ENCODE measurements at regions not wholly inside any gene's neighbourhood (a gene's known extent, or its start where the extent isn't known, plus 50 kb on each side); places are given as distances from the start of the nearest gene placed in this dataset.
"Not testable (repeated sequence)": the region's sequence is repeated elsewhere in the genome, so short reads cannot be mapped to it uniquely, and the experiment has no call there.

- FAIRE-seq, result no peak
These were observed 605.0 kb upstream of the TBL1XR1 start for GRCh38 chr3:177802151-177802900.

DNA sequence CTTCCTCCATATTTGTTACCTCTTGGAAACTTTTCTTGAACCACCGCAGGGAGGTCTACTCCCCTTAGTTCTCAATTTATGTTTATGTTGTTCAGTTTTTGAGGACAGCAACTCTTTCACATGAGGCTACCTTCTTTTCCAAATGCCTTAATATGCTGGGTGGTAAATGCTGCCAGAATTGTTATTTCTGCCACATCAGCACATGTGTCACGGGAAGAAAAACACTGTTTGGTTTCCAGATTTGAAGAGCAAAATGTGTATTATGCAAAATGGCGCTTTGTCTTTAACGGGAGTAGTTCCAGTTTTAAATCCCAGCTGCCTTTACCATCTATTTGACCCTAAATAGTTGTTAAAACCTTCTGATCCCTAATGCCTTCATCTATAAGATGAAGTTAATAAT, 606.2 kb upstream of the TBL1XR1 start:
- no peak for FAIRE-seq

- FAIRE-seq, result no peak
These were observed 606.8 kb upstream of the TBL1XR1 start for GRCh38 chr3:177804032-177804431.

- FAIRE-seq, result no peak
These were observed 607.4 kb upstream of the TBL1XR1 start for GRCh38 chr3:177804646-177805045.

DNA sequence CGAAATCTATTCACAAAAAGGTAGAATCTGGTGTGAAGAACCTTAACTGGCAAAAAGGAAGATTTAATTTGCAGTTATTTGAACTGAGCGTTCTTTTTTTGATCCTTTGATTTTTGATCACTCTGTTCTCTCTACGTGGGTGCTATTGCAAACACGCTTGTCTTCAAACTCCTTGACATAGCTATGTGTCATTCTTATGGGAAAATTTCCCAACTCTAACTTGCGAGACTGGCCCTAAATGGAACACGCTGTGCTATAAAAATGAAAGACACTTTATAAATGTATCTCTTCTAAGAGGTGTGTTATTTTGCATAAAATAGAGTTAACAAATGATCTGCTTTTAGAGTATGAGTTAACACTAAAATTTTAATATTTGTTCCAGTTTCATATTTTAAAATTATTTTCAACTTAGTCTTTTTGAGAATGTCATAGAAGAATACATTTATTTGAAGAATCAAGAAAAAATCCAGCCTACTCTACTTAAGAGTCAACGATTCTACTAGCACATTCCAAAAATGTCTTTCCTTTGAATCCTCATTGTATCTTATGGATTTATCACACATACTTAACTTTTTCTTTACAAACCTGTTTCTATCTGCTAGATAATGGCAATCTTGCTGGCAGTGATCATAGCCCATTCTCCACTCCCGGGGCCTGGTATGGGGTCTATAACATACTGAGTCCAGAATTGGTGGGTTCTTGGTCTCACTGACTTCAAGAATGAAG, 610.0 kb upstream of the TBL1XR1 start:
- no peak for FAIRE-seq

DNA sequence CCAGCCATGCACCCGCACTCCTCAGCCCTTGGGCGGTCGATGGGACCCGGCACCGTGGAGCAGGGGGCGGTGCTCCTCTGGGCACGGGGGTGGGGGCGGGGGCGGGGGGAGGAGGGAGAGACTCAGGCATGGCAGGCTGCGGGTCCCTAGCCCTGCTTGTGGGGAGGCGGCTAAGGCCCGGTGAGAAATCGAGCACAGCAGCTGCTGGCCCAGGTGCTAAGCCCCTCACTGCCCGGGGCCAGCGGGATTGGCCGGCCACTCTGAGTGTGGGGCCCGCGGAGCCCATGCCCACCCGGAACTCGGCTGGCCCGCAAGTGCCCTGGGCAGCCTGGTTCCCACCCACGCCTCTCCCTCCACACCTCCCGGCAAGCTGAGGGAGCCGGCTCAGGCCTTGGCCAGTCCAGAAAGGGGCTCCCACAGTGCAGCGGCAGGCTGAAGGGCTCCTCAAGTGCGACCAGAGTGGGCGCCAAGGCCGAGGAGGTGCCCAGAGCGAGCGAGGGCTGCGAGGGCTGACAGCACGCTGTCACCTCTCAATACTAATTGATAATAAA, 611.7 kb upstream of the TBL1XR1 start:
- not testable (repeated sequence) for FAIRE-seq

DNA sequence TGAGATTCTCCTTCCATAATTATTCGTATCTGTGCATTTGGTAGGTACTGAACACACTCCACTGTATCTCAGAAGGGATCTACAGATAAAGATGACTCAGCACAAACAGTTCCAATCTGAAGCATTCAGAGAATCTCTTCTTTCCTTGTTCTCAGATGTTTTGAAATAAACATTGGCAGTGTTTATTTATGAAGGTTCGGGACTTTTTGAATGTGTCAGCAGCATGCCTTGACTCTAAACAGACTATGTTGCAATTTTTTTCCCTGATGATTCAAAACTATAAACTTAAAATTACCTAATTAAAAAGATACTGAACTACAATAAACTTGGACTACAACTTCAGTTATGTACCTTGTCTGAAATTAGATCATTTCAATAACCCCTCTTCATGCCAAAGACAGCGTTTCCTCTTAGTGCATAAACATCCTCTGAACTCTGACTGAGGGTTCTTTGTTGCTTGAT, 612.9 kb upstream of the TBL1XR1 start:
- FAIRE-seq, result peak; percentile 93

DNA sequence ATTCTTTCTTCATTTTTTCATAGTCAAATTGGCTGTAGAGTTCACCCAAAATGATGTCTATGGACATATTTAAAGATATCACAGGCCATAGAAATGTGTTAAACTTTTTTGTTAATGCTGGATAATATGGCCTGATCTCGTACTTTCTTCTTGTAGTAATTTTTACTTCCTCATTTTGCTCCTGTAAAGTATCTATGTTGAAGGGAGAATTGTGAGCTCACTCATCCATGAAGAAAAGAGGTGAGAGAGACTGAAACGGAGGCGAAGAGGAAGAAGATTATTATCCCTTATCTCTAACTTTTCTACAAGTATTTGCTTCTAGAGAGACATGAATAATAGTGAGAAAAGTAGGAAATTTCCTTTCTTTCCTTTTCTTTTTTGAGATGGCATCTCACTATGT, 613.8 kb upstream of the TBL1XR1 start:
- FAIRE-seq, result no peak

- FAIRE-seq, result no peak
These were observed 614.6 kb upstream of the TBL1XR1 start for GRCh38 chr3:177811835-177812234.

DNA sequence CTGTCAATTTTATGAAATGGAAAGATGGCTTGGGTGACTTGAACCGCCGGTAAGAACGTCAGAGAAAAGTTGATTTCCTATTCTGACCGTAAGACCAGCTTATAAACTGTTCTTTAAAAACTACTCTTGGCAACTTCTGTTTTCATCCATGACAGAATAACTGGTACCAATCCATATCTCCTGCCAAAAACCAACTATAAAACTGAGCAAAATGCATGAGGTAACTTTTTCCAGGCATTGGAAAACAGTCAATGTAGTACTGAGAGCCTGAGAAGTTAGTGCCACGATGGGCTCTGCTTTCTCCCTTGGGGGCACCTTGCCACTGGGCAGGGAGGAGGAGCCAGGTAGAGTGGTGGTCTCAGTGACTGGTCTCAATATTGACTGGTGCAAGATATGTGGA, 615.2 kb upstream of the TBL1XR1 start:
- no peak for FAIRE-seq

- no peak for FAIRE-seq
These were observed 616.0 kb upstream of the TBL1XR1 start for GRCh38 chr3:177813322-177813721.

- no peak for FAIRE-seq
These were observed 619.5 kb upstream of the TBL1XR1 start for GRCh38 chr3:177816667-177817208.

GRCh38 chr3:177817751-177818150, 620.5 kb upstream of the TBL1XR1 start:
- no peak for FAIRE-seq

DNA sequence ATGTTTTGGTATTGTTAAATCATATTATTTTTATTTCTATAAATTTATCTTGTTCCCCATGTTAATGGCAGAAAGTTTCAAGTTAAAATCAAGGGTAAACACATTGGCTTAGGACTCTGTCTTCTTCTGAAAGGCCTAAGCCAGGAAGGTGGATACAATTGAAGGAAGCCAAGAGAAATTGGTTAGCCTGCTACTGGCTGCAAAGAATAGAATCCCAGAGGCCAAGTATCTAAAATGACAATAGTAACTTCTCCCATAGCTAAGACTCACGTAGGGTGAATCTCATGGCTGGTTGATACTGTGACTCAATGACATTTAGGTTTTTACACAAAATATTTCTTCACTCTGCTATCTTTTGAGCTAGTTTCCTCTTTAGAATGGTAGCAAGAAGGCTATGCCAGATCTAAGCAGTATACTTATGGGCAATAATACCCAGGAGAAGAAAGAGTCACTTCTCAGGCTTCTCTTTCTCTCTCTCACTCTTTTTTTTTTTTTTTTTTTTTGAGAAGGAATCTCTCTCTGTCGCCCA, 621.5 kb upstream of the TBL1XR1 start:
- no peak for FAIRE-seq

GRCh38 chr3:177820683-177821316, 623.5 kb upstream of the TBL1XR1 start:
- no peak for FAIRE-seq

DNA sequence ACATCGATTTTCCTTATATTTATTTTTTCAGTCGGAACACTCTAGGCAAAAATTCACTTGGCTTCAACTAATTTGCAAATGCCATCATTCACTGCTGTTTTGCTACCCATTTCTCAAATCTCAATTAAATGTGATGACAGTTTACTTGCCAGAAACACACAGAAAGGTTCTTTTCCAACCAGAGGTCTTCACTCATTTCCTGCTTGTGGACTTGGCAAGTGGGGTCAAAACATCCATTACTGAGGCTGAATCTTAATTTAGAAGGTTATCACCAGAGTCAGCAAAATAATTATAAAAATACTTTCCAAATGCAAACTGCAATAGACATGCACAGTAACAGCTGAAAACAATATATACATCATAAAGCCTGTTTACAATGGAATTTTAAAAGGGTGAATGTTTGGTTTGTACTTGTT, 625.4 kb upstream of the TBL1XR1 start:
- no peak for FAIRE-seq

GRCh38 chr3:177823701-177824189, 626.5 kb upstream of the TBL1XR1 start:
- no peak for FAIRE-seq

- no peak for FAIRE-seq
These were observed 627.0 kb upstream of the TBL1XR1 start for GRCh38 chr3:177824190-177824786.

DNA sequence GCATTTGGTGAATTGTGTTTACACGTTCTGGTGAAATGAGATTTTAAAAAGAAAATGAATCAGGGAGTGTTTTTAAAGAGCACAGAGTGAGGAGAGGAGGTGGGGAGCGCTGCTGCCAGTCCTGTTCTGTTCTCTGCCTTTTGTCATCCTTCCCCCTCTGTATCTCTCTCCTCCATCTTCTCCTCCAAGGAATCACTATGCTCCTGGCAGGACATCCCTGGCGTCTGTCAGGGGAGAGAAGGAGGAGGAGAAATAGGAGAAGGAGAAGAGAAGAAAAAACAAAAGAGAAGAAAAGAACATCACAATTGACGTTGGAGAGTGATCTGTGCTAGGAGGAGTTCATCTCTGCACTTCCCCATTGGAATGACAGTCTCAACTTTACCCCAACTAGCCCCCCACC, 627.6 kb upstream of the TBL1XR1 start:
- no peak for FAIRE-seq

DNA sequence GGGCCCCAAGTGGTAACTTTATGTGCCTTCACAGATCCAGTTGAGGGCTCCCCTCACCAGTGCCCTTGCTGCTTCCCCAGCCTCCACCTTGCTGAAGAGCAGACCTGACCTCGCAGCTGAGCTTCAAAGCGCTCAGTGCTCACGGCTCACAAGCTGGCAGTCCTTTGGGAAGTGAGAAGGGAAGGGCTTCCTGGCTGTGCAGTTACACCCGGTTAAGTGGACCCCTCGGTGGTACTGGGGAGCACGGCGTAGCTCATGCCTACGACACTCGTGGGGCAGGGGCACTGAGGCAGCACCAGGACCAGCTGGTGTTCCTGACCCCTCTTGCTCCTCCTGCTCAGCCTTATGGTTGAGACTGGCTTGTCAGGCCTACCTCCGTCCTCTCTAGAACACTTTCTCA, 629.0 kb upstream of the TBL1XR1 start:
- no peak for FAIRE-seq

DNA sequence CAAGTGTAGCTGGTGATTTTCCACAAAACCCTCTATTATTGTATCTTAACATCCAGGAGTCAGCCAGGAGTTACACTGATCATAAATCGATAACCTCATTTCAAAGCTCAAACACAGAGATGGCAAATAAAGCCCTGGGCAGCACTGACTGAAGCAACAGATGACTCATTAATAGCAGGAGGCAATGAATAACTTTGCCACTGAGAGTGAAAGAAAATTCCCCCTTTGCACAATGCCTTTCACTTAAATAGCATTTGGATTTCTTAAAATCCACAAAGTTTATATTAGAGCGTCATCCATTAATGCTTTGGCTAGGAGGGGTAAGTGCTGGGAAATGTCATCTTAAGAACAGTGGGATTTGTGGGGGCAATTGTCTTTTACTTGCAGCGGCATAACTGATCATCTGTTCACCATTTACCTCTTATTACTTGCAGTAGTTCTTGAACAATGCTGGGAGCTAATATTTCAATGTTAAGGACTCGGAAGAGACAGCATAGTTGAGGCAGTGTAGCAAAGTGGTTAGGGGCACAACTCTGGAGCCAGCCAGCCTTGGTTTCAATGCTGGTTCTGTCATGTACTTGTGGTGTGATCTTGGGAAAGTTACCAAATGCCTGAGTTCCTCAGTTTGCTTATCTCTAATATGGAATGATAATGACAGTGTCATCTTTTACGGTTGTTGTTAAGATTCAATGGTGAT, 630.4 kb upstream of the TBL1XR1 start:
- FAIRE-seq, result no peak

GRCh38 chr3:177828208-177828565, 630.9 kb upstream of the TBL1XR1 start:
- no peak for FAIRE-seq

All from endometrium (tissue), 2 donors.